WERI-Rb-1 (cell line): ENCODE measurements at regions not wholly inside any gene's neighbourhood (a gene's known extent, or its start where the extent isn't known, plus 50 kb on each side); places are given as distances from the start of the nearest gene placed in this dataset.

Experiments
- DNase-seq: peaks from one replicate; pipeline ENCODE4 v3.0.0-alpha.2; 2020
- H3K27ac ChIP-seq: fragments of 250-450 bp; sonication (Bioruptor Pico); 2 replicates; pipeline ENCODE4 v1.5.1; 2020; ENCODE audit warnings: mild to moderate bottlenecking, moderate library complexity
- H3K27me3 ChIP-seq: fragments of 250-450 bp; sonication (Bioruptor Pico); 2 replicates; pipeline ENCODE4 v1.5.1; 2021; ENCODE audit warnings: mild to moderate bottlenecking, low read depth, moderate library complexity; ENCODE audit not compliant: insufficient read depth, severe bottlenecking
- H3K36me3 ChIP-seq: fragments of 250-450 bp; sonication (Bioruptor Pico); 2 replicates; pipeline ENCODE4 v1.5.1; 2020; ENCODE audit warnings: mild to moderate bottlenecking, moderate library complexity
- H3K4me3 ChIP-seq: 2 replicates; pipeline ENCODE4 v1.5.1; 2011; ENCODE audit warnings: low read depth, mild to moderate bottlenecking, control low read depth, low read length
- H3K9me3 ChIP-seq: fragments of 250-450 bp; sonication (Bioruptor Pico); 2 replicates; pipeline ENCODE4 v1.5.1; 2021; ENCODE audit warnings: mild to moderate bottlenecking, moderate library complexity; ENCODE audit not compliant: severe bottlenecking
- TF ChIP-seq, protein P1 (sequence below): IDR thresholded peaks from 2 replicates; pipeline ENCODE4 v1.5.1; 2011; ENCODE audit warnings: low read depth, mild to moderate bottlenecking, control low read depth, inconsistent platforms, low read length

DNA sequence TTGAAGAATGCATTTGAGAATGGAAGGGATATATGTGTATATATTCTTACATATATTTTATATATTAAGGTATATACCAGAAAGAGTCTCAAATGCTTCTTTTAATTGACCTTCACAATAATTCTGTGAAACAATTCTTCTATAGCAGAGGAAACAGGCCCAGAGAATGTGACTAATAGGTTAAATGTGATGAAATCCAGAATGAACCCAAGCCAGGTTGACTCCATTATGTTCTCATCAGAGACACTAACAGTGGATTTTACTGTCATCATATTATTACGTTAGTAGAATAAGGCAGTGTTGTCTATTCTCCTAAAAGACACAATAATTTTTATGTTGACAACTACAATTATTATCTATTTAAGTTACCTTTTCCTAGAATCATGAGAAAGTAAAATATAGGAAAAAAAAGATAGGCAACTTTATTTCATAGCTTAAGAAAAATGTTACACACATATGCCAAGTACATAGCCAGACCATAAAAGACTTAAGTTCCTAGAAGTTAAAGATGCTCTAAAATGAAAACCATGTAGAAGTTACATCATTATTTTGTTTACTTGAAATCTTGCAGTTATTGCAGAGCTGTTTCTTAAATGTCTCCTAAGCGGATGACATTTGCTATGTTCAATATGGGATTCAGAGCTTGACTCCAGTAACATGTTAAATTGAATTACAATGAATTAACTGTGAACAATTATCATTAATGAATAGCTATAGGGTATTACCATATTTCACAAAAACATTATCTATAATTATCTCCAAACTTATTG lies 56.2 kb upstream of the ANKRD50 start:
- Histone ChIP-seq H3K4me3 (no peak overlapping the region), H3K27ac (no peak overlapping the region), H3K27me3 (no peaks in the 10 kb centered on the region), H3K9me3 (no peaks in the 10 kb centered on the region), H3K36me3 (no peaks in the 10 kb centered on the region)
- no peak for DNase-seq
- TF ChIP-seq, protein P1, sequence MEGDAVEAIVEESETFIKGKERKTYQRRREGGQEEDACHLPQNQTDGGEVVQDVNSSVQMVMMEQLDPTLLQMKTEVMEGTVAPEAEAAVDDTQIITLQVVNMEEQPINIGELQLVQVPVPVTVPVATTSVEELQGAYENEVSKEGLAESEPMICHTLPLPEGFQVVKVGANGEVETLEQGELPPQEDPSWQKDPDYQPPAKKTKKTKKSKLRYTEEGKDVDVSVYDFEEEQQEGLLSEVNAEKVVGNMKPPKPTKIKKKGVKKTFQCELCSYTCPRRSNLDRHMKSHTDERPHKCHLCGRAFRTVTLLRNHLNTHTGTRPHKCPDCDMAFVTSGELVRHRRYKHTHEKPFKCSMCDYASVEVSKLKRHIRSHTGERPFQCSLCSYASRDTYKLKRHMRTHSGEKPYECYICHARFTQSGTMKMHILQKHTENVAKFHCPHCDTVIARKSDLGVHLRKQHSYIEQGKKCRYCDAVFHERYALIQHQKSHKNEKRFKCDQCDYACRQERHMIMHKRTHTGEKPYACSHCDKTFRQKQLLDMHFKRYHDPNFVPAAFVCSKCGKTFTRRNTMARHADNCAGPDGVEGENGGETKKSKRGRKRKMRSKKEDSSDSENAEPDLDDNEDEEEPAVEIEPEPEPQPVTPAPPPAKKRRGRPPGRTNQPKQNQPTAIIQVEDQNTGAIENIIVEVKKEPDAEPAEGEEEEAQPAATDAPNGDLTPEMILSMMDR, result no peak

DNA sequence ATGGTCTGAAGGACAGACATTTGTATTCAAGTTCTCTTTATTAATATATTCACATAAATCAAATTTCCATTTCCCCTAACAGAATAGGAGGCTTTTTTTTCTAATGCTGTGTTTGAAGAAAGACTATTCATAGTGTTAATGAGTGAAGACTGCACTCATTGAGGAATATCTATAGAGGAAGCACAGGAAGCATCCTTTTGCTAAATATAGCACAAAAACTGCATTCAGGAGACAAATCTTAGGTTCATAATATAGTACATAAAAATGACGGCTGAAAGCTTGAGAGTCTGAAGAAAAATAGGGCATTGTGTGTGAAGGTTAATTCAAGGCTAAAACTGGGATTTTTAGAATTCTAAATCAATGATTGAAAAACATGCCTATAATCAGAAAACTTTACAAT lies 50.4 kb upstream of the ANKRD50 start:
- no peak for DNase-seq
- TF ChIP-seq, protein P1, result no peak
- Histone ChIP-seq H3K4me3 (no peak overlapping the region), H3K27ac (no peak overlapping the region), H3K36me3 (no peaks in the 10 kb centered on the region), H3K27me3 (no peaks in the 10 kb centered on the region), H3K9me3 (no peaks in the 10 kb centered on the region)
